RWPE2 (cell line): ENCODE measurements at regions not wholly inside any gene's neighbourhood (a gene's known extent, or its start where the extent isn't known, plus 50 kb on each side); places are given as distances from the start of the nearest gene placed in this dataset.

Source experiments
- ATAC-seq: fragments of 200-7000 bp; cut with Tn5 transposase; 3 replicates; pipeline ENCODE4 v1.9.1; 2021; ENCODE audit warnings: low read depth
- DNase-seq: peaks from one replicate; pipeline ENCODE4 v3.0.0-alpha.2; 2020; ENCODE audit warnings: low spot score
- H3K27ac ChIP-seq: fragments of 450-650 bp; 2 replicates; pipeline ENCODE4 v1.5.1; 2017; ENCODE audit warnings: mild to moderate bottlenecking; ENCODE audit not compliant: poor library complexity, severe bottlenecking
- H3K27me3 ChIP-seq: fragments of 250-450 bp; sonication (Bioruptor Pico); 2 replicates; pipeline ENCODE4 v1.5.1; 2021; ENCODE audit warnings: mild to moderate bottlenecking, moderate library complexity; ENCODE audit not compliant: insufficient read depth, poor library complexity, severe bottlenecking
- H3K36me3 ChIP-seq: fragments of 250-450 bp; sonication (Bioruptor Pico); 2 replicates; pipeline ENCODE4 v1.5.1; 2020; ENCODE audit warnings: low read depth, mild to moderate bottlenecking, moderate library complexity
- H3K4me1 ChIP-seq: fragments of 250-450 bp; sonication (Bioruptor Pico); 2 replicates; pipeline ENCODE4 v1.5.1; 2021; ENCODE audit warnings: mild to moderate bottlenecking, moderate library complexity; ENCODE audit not compliant: insufficient read depth, poor library complexity, severe bottlenecking
- H3K4me3 ChIP-seq: fragments of 250-450 bp; sonication (Bioruptor Pico); 2 replicates; pipeline ENCODE4 v1.5.1; 2021; ENCODE audit warnings: mild to moderate bottlenecking, moderate library complexity; ENCODE audit not compliant: severe bottlenecking
- H3K9me3 ChIP-seq: fragments of 250-450 bp; sonication (Bioruptor Pico); 2 replicates; pipeline ENCODE4 v1.5.1; 2021; ENCODE audit warnings: mild to moderate bottlenecking, moderate library complexity; ENCODE audit not compliant: severe bottlenecking
- TF ChIP-seq, protein P1 (sequence below): fragments of 450-650 bp; IDR thresholded peaks from one replicate; pipeline ENCODE4 v1.5.1; 2017; ENCODE audit warnings: mild to moderate bottlenecking, moderate library complexity; ENCODE audit not compliant: poor library complexity, severe bottlenecking

DNA sequence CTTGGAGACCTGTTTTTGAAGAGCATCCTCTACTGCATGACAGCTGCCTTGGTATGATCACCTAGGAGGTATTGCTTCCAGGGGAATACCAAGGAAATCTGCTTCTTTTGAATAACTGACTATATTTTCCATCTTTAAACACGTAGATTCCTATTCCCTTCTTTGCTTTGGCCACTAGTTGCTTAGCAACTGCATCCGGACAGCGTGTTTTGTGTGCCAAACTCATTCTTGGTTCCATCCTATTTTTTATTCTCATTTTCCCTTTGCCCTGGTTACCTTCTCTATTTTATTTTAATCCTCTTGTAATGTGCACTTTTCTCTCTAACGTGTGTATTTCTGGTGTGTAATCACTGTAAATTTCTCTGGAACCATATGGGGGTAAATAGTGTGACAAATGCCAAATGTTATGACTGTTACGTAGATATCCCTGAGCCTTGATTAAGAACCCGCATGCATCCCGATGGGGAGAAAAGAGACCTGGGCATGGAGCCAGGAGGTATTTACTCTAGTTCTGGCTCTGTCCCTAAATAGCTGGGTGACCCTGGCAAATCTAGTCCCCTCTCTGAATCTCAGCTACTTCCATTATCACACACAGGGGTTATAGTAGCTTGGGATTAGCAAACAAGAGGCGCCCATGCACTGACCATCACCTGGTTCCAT is 241.7 kb downstream of the MIAT start:
- ATAC-seq, result no peak
- TF ChIP-seq, protein P1, sequence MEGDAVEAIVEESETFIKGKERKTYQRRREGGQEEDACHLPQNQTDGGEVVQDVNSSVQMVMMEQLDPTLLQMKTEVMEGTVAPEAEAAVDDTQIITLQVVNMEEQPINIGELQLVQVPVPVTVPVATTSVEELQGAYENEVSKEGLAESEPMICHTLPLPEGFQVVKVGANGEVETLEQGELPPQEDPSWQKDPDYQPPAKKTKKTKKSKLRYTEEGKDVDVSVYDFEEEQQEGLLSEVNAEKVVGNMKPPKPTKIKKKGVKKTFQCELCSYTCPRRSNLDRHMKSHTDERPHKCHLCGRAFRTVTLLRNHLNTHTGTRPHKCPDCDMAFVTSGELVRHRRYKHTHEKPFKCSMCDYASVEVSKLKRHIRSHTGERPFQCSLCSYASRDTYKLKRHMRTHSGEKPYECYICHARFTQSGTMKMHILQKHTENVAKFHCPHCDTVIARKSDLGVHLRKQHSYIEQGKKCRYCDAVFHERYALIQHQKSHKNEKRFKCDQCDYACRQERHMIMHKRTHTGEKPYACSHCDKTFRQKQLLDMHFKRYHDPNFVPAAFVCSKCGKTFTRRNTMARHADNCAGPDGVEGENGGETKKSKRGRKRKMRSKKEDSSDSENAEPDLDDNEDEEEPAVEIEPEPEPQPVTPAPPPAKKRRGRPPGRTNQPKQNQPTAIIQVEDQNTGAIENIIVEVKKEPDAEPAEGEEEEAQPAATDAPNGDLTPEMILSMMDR, result no peak
- Histone ChIP-seq H3K4me3 (no peak overlapping the region), H3K27ac (no peak overlapping the region), H3K36me3 (no peaks in the 10 kb centered on the region), H3K27me3 (peaks cover 19% of the 10 kb centered on the region), H3K4me1 (peaks cover 13% of the 10 kb centered on the region), H3K9me3 (no peaks in the 10 kb centered on the region)
- DNase-seq, result no peak

- no peak for ATAC-seq
- Histone ChIP-seq H3K27me3 (peaks cover 29% of the 10 kb centered on the region), H3K9me3 (no peaks in the 10 kb centered on the region), H3K4me1 (no peaks in the 10 kb centered on the region), H3K4me3 (no peak overlapping the region), H3K27ac (no peak overlapping the region), H3K36me3 (no peaks in the 10 kb centered on the region)
- TF ChIP-seq, protein P1, result no peak
- no peak for DNase-seq
Observed at GRCh38 chr22:26900787-26901186, 243.4 kb downstream of the MIAT start.

DNA sequence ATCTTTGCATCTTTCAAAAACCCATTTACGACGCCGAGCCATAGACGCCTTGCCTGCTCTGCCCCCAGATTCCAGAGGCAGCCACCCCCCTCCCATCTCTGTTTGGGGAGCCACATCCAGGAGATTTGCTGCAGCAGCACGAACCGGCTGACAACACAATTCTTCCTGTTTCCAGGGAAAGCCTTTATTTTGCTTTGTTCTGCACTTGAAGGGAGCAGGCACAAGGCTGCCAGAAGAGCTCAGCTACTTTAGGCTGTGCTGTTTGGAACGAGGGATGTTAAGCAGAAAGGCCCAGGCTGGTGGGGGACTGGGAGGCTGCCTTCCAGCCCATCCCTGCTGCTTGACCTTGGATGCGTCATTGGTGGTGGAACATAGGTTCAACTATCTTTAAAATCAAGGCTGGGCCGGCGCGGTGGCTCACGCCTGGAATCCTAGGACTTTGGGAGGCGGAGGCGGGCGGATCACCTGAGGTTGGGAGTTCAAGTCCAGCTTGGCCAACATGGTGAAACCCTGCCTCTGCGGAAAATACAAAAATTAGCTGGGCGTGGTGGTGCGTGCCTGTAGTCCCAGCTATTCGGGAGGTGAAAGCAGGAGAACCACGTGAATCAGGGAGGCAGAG is 243.9 kb downstream of the MIAT start:
- Histone ChIP-seq H3K4me3 (no peak overlapping the region), H3K9me3 (no peaks in the 10 kb centered on the region), H3K27me3 (peaks cover 29% of the 10 kb centered on the region), H3K36me3 (no peaks in the 10 kb centered on the region), H3K27ac (no peak overlapping the region), H3K4me1 (no peaks in the 10 kb centered on the region)
- DNase-seq (no peak), ATAC-seq (no peak)
- TF ChIP-seq, protein P1, result no peak

- TF ChIP-seq, protein P1, result no peak
- no peaks in the 10 kb centered on the region for H3K36me3 ChIP-seq
- H3K4me1 ChIP-seq, result no peaks in the 10 kb centered on the region
- DNase-seq (no peak), ATAC-seq (no peak)
- H3K27ac ChIP-seq, result no peak overlapping the region
- H3K27me3 ChIP-seq, result peaks cover 29% of the 10 kb centered on the region
- H3K9me3 ChIP-seq, result no peaks in the 10 kb centered on the region
- no peak overlapping the region for H3K4me3 ChIP-seq
Observed at GRCh38 chr22:26902401-26903029, 245.1 kb downstream of the MIAT start.
